HG02763 (cell line): ENCODE measurements at regions not wholly inside any gene's neighbourhood (a gene's known extent, or its start where the extent isn't known, plus 50 kb on each side); places are given as distances from the start of the nearest gene placed in this dataset.

Source experiments
- ATAC-seq: cut with Tn5 transposase; IDR thresholded peaks from one replicate; pipeline ENCODE4 v1.9.1; 2021; ENCODE audit warnings: mild to moderate bottlenecking, moderate library complexity; ENCODE audit not compliant: unreplicated experiment

DNA sequence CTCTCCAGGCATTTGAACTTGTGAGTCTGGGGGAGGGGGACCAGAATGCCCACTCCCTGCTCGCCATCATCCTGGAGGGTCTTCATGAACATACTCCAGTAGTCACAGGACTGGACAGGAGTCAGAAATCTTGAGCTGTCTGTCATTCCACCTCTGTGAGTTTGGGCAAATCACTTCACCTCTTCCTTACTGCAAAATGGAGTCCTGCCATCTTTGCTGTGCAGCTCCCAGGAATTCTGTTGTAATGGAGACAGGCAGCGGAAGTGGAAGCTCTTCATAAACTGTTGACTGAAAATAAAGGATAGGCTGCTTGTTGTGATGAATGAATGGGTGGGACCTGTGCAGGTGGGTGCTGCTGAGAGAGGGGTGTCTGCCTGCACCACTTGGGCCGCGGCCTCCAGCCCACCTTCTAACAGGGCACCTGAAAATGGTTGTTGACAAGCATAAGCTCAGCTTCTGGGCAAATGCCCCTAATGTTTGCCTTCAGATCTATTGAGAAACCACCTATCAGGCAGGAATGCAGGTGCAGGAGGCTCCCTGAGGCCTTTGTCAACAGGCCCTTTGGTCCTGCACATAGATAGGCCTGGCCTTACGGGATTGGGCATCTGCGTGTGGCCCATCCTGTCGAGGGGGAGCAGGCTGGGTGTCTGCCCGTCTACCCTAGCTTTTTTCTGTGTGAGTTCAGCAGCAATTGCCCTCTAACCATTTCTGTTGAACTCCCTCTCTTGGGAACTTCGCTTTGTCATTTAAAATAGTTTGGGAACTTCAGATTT lies 321.0 kb downstream of the RPS6KC1 start:
- no peak for ATAC-seq

DNA sequence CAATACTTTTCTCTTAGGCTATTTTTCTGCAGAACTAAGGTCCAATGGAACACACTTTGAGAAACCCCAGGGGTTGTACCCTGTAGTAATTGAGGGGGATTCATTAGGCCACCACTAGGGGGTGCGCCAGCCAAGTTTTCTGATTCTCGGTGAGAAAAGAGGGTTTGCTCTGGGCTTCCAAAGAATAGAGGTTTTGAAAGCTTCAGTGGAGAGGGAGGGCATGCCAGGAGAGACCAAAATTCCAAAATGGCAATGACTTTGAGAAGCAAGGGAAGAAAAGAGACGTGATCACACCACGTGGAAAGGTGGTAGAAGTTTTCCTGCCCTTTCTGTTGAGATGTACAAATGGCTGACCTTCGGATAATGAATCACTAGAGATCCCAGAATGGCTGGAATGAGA lies 323.3 kb downstream of the RPS6KC1 start:
- peak; percentile 73 for ATAC-seq

DNA sequence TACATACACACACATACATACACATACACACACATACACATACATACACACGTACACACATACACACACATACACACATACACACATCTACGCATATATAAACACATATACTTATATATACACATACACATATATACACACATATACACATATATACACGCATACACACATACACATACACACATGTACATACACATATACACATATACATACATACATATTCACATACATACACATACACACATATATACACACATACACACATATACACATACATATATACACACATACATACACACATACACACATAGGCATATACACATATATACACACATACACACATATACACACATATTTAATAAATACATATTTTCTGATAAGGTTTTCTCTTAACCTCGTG lies 324.0 kb downstream of the RPS6KC1 start:
- ATAC-seq = no peak

GRCh38 chr1:213376862-213377372 lies 325.9 kb downstream of the RPS6KC1 start:
- ATAC-seq = no peak

DNA sequence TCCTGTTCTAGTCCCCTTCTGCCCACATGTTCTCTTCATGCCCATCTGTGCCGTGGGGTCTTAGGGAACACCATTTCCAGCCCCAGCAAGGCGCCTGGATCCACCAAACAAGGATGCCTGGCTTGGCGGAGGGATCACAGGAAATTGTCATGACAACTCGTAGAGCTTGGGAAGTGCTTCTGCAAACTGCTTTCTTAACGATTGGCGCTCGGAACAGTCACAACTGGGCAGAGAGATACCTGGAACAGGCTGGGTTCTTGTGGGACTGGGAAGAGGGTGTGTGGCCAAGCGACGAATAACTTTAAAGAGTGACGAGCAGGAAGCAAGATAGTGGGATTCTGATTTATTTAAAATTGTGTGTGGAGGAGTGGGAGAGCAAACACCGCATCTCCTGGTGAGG lies 329.8 kb downstream of the RPS6KC1 start:
- no peak for ATAC-seq

DNA sequence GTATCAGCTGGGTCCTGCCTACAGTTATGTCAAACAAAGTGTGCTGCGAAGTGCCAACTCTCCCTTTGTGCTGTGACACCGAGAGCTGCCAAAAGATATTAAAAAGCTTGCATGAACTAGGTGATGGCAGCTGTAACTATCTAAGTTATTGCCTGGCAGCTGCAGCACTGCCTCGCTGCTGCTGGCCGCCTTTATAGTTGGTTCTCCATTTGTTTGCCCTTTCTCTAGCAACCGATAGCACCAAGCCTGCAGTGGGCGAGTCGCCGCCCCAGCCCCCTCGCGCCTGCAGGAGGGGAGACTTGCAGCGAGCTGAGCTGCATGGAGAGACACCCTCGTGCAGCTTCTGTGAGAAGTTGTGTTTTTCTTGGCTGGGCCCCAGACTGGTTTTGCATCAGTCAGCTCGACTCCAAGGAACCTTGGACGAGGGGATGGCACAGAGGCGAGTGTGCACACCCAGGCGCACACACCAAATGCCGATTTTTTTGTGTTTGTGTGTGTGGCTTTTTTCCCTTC lies 330.6 kb downstream of the RPS6KC1 start:
- no peak for ATAC-seq

DNA sequence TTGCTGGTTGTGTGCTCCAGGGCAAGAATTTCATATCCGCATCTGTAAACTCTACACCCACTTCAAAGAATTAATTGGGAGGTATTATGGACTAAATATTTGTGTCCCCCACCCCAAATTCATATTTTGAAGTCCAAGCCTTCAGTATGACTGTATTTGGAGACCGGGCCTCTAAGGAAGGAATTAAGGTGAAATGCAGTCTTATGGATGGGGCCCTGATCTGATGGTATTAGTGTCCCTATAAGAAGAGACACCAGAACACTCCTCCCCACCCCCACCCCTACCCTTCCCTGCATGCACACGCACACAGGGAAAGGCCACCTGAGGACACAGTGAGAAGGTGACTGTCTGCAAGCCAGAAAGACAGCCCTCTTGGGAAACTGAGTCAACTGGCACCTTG lies 332.4 kb downstream of the RPS6KC1 start:
- ATAC-seq = no peak

DNA sequence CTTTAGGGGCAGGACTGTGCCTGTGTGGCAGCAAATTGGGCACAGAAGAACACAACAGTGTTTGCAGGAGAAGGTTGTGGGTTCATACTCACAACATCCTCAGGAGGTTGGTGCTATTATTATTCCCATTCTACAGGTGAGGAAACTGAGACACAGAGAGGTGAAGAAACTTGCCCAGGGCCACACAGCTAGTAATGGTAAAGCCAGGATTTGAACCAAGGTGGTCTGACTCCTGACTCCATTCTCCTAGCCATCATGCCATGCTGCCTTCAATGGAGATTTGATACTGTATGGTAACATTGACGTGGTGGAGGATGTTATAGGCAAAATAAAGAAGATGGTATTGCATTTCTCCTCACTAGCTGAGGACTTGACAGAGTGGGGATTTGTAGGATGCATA lies 334.2 kb downstream of the RPS6KC1 start:
- ATAC-seq = no peak

DNA sequence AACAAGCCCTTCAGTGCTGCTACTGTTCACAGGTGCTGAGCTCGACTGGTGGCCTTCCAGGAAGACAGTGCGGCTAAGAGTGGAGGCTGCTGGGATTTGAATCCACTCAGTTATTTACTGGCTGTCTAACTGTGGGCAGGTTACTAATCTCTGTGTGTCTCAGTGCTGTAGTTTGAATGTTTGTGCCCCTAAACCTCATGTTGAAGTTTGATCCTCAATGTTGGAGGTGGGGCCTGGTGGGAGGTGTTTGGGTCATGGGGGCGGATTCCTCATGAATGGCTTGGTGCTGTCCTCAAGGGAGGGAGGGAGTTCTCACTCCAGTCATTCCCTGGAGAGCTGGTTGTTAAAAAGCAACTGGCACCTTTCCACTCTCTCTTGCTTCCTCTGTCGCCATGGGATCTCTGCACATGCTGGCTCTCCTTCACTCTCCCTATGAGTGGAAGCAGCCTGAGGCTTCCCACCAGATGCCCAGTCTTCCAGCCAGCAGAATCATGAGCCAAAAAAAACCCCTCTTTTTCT lies 334.8 kb downstream of the RPS6KC1 start:
- no peak for ATAC-seq

- ATAC-seq = no peak
Observed at GRCh38 chr1:213387380-213388015, 336.5 kb downstream of the RPS6KC1 start.

DNA sequence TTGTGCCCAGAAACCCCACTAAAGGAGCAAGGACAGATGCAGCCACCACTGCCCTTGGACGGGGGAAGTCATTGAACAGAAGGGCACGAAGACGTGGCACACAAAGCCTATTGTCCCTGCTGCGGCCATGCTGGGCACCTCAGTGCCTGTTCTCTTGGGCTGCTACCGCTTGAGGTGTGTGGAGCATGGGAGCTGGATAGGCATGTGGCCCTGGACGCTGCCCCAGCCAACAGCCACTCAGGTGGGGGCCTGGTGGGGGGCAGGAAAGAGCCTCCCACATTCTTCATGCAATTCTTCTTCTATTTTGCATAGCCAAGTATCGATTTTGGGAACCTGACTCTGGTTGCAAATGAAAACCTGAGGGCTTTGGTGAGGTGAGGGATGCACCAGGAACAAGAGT lies 337.2 kb downstream of the RPS6KC1 start:
- no peak for ATAC-seq

DNA sequence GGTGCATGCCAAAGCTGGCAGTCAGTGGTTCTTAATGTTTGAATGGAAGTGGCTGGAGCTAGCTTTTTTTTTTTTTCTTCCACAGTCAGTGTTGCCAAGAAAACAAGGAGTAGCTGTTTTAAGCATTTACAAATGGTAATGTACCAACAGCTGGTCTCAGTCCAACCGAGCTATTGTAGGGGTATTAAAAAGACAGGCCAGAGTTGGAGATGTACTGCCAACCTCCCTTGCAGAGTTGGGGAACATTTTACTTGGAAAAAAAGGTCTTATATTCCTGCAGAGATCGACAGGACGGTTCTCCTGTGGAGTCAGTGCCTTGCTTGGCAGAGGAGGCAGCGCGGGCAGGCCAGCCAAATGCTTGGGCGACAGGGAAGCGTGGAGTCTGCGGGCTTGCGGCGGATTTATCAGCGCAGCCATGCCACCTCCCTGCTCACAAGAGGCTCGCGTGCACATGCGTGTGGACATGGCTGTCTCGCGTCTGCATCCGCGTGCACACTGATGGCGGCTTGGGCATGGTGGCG lies 338.1 kb downstream of the RPS6KC1 start:
- ATAC-seq = no peak

GRCh38 chr1:213391445-213391844 lies 340.4 kb downstream of the RPS6KC1 start:
- ATAC-seq = no peak

GRCh38 chr1:213393860-213394259 lies 342.8 kb downstream of the RPS6KC1 start:
- ATAC-seq = no peak

DNA sequence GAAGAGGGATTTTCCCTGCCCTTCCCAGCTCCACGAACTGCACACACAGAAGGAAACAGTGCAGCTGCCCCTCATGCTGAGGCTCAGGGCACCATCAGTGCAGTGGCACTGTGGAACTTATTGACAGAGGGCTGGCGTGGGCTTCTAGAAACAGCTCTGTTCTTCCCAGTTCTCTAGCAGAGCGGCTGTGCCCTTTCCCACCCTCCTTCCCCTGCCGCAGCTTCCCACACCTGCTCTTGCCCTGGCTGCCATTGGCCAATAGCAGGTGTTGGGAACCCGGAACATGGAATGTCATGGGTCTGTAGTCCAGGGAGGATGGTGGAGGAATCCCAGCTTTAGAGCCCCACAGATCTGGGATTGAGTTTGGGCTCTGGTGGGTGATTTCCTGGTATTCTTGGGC lies 343.8 kb downstream of the RPS6KC1 start:
- no peak for ATAC-seq

- no peak for ATAC-seq
Observed at GRCh38 chr1:213397638-213398037, 346.6 kb downstream of the RPS6KC1 start.

DNA sequence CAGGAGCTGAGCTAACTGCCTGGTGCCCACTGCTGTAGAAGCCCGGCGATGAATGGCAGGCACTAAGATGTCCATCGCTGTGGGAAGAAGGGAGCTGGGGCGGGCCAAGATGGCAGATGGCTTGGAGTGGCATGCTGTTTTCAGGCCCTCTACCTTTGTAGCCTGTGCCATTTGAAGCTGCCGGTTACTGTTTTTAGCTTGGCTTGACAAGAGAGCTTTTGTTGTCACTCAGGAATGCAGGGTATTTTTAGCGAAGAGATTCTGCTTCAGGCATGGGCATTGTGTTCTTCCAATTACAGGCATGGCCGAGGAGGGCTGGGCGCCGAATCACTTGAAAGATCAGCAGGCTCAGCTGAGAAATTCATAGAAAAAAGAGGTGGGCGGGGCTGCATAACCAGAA lies 348.7 kb downstream of the RPS6KC1 start:
- no peak for ATAC-seq

DNA sequence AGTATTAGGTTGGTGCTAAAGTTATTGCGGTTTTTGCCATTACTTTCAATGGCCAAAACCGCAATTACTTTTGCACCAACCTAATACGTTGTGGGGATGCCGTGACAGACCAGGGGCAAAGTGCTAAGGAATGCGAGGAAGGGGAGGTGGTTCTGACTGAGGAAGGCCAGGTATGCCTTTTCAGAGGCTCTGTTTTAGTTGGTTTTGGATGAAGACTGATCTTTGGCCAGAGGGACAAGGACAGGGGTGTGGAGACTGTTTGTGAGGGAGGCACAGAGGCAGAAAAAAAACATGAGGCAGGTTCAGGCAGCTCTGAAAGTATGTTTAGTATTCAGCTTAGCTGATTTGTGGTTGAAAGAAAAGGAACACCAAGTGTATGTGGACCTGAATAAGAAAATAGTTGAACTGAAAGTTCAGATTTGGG lies 358.2 kb downstream of the RPS6KC1 start:
- ATAC-seq = no peak

DNA sequence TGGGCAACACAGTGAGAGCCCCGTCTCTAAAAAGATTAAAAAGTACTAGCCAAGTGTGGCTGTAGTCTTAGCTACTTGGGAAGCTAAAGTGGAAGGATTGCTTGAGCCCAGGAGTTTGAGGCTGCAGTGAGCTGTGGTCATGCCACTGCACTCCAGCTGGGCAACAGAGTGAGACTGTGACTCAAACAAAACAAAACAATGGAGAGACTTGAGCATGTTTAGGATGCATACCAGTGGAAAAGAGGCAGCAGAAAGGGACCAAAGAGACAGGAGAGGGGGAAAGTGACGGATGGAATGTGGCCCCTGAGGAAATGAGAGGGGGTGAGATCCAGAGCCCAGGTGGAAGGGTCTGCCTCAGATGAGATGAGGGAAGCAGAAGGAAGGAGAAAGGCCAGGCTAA lies 358.9 kb downstream of the RPS6KC1 start:
- ATAC-seq = no peak

DNA sequence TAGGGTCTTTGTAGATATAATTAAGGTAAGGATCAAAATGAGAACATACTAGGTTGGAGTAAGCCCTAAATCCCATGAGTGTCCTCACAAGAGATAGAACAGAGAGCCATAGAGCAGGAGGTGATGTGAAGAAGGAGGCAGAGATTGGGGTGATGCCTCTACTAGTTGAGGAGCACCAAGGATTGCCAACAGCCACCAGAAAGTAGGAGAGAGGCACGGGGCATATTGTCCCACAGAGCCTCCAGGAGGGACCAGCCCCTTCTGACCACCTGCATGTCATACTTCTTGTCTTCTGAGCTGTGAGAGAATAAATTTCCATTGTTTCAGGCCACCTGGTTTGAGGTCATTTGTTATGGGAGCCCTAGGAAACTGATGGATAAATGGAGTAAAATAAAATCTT lies 363.3 kb downstream of the RPS6KC1 start:
- ATAC-seq = no peak

DNA sequence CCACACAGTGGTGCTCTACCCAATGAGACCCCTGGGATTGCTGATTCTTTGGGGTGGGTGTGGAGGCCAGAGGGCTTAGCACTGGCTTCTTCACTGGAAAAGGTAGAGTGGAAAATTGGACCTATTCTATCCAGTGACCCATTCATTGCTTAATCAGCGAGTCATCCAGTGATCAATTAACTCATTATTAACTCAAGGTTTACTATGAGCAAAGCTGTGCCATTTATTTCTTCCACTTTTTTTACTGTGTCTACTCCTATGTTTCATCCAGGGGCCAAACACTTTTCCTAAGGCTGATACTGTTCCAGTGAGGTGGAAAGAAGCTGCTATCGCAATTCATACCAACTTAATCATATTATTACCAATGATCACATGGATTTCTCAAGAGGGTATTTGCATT lies 363.9 kb downstream of the RPS6KC1 start:
- no peak for ATAC-seq
